NCI-H2081 (cell line): ENCODE measurements at regions not wholly inside any gene's neighbourhood (a gene's known extent, or its start where the extent isn't known, plus 50 kb on each side); places are given as distances from the start of the nearest gene placed in this dataset.

Experiments
- DNase-seq, 2 experiments: peaks; one replicate each; lab custom pipeline; 2025; lab: John Stamatoyannopoulos, UW

DNA sequence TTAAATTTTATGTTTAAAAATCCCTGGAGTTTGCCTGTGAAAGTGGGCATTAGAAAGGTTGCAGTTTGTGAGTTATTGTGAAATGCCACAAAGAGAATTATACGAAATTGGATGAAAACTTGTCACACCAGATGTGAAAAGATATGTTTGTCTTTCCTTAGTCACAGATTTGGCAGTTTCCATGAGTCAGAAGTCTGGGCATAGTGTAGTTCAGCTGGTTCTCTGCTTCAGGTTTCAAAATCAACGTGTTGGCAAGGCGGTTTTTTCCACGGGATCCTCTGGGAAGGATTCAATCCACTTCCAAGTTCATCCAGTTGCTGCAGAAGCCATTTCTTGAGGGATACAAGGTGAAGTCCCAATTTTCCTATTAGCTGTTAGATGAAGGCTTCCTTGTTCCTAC lies 658.0 kb upstream of the CDH2 start:
- DNase-seq: no peak

- no peak for DNase-seq
Measured at GRCh38 chr18:28831908-28832307, 655.0 kb upstream of the CDH2 start.

GRCh38 chr18:28831476-28831875 lies 654.5 kb upstream of the CDH2 start:
- no peak for DNase-seq

- DNase-seq: no peak
Measured at GRCh38 chr18:28826107-28826506, 649.2 kb upstream of the CDH2 start.

DNA sequence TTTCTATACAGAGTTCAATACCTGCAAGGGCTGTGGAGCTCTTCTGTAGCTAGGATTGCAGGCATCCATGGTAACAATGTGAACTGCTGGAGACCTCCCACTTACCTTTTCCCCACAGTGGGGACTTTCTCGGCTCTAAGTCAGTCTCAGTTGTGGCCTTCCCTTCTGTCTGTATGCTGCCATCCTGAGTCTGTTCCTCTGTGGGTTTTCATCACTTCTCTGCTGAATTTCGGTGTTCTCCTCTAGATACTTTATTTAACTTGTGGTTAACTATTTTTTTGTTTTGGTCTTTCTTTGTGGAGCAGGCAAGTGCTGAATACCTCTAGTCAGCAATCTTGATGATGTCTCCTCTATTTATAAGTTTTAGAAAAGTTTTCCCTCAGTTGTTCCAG lies 647.2 kb upstream of the CDH2 start:
- no peak for DNase-seq

DNA sequence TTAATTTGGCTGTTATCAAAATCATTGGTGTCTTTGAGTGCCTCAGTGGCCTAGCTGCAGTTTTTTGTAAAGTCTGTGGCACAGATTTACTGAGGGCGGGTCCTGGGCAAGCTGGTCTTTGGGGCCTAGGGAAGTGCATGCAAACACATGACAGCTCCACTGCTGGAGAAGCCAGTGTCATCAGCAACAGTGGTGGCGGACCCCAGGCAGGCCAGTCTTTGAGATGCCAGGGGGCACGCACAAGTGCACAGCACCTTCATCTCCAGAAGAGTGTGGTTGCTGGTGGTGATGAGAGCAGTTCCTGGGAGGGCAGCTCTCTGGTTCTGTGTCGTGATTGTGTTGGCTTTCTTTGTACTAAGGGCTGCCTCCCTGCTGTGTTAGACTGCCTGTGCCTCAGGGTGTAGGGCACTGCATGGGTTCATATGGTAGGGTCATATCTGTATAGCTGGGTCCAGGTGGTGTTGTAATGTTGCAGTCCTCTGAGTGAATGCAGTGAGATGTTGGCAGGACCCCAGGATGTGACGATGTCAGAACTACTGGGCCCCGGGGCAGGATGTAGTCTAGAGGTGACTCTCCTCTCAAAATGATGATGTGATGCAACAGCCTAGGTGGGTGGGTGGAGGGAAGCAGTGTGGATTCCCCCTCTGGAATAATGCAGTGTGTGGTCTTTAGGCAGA lies 646.7 kb upstream of the CDH2 start:
- DNase-seq: no peak

- no peak for DNase-seq
Measured at GRCh38 chr18:28820353-28820752, 643.4 kb upstream of the CDH2 start.

- no peak for DNase-seq
Measured at GRCh38 chr18:28816155-28816554, 639.2 kb upstream of the CDH2 start.

- no peak for DNase-seq
Measured at GRCh38 chr18:28814365-28814764, 637.4 kb upstream of the CDH2 start.

- no peak for DNase-seq
Measured at GRCh38 chr18:28808373-28808772, 631.4 kb upstream of the CDH2 start.

- DNase-seq: no peak
Measured at GRCh38 chr18:28805491-28805890, 628.6 kb upstream of the CDH2 start.

GRCh38 chr18:28804512-28805202 lies 627.7 kb upstream of the CDH2 start:
- DNase-seq: no peak

DNA sequence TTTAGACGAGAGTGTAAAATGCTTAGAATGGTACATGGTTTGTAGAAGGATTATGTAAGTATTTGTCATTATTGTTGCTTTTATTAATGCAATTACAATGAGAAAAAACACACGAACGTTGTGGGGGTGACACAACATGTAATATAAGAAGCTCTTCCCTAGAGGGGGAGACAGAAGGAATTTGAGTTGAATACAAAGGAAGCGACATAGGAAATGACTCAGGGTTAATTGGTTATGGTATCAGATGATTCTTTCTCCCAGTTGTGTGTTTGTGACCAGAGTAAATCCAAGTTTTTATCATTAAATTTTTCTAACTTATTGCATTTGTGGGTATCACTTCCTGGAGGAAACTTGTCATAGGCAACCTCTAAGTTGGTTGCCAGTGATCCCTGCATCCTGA lies 625.6 kb upstream of the CDH2 start:
- DNase-seq: no peak

- DNase-seq: no peak
Measured at GRCh38 chr18:28801876-28802275, 624.9 kb upstream of the CDH2 start.

DNA sequence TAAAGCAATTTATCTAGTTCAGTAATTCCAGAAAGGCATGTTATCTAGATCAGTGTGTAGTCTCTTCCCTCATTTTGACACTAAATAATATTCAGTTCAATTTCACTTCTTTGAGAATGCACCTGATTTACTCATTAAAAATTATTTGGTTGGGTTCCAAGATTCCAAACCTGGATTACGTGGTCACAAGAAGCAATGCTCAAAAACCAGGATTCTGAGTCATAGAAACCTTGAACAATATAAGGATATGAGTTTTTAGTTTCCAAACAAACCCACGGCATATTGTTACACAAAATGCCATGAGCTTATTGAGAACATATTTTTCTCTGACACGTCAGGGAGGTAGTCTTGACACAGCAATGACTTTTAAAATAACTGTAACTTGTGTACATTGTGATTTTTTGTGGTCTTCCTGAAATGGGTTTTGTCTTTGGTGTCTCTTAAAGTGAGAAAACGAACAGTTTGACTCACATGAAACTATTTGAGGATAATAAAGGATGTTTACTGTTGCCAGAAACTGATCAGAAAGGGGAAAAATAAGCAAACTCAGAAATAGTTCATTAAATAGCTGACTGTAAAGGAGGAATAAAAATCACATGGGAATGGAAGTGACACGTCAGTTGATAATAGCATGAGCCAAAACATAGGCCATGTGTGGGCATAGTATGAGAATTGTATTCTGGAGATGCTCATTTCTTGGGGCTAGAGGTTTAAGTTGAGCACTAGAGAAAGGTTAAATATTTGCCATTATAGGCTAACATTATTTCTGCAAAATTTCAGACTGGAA lies 617.7 kb upstream of the CDH2 start:
- DNase-seq: no peak

DNA sequence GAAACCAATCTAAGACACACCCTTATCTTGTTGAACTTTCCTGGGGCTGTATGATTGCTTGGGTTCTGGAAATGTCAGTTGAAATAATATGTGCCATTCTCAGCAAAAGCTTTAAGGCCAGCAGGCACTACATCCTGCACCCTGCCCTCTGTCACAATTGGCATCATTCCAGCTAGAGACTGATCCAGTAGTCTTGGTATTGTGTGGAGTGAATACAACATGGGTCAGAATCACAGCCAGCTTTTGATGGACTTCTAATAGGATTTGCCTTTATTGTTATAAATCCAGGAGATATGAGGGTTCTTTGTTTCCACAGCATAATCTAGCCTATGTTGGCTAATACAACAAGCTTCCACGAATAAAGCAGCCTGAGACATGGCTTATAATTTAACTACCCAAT lies 617.0 kb upstream of the CDH2 start:
- DNase-seq: peak in 1 of 2 experiments; percentile 8

DNA sequence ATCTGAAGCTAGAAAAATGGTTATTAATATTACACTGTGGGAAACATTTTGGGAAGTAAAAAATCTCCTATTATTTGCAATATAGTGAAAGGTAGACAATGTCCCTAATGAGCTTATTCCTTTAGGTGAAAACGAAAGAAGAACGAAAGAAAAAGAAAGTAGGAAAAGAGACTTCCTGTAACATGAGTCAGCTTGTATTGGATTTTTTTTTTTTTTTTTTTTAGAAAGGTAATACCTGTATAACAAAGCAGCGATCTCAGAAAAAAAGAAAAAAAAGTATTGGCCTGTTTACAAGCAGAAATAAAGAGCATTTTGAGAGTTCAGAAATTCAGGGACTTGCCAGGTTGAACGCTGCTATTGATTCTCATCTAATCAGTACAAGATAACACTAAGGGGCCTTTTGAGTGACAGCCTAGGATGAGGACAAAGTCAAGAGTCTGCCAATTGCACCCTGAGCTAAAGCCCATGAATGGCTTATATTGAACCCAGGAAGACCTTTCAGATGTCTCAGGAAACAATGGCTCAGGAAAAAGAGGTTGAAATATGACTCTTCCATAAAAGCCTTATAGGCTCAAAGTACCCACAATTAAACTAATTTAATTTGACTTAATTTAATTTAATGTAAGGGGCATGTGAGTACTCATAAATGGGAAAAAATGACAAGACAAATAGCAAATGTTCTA lies 615.6 kb upstream of the CDH2 start:
- no peak for DNase-seq

DNA sequence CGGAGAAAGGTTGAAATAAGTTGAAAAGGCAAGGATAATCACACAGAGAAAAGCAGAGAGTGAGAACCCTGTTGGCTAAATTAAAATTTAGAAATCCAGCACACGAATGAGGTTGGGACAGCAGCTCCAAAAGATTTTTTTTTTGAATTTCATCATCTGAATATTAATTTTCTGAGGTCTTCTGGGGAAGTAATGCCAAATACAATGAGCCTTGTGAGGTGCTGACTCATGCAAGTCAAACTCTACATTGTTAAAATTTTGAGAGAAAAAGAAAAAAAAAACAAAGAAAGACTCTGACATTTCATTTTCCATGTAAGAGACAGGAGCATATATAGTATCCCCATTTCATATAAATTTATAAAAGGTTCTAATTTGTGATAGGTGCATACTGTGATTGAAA lies 614.2 kb upstream of the CDH2 start:
- no peak for DNase-seq

DNA sequence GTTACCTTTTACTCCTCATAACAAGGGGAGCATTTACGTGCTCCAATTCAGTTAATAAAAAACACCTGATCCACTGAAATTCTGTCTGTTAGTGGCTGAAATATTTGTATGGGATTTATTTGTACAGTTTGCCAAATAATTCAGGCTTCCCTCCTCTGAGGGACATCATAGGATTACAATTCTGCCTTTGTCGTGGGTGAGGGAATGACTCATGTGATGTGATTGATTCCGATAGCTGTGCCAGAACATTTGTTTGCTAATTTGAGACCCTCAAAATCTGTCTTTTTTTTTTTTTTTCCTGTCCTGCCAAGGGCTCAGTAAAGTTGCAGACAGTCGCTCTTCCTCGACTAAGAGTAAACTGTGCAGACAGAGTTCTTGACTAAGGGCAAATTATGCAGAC lies 612.6 kb upstream of the CDH2 start:
- DNase-seq: no peak

- DNase-seq: no peak
Measured at GRCh38 chr18:28786926-28787325, 610.0 kb upstream of the CDH2 start.

DNA sequence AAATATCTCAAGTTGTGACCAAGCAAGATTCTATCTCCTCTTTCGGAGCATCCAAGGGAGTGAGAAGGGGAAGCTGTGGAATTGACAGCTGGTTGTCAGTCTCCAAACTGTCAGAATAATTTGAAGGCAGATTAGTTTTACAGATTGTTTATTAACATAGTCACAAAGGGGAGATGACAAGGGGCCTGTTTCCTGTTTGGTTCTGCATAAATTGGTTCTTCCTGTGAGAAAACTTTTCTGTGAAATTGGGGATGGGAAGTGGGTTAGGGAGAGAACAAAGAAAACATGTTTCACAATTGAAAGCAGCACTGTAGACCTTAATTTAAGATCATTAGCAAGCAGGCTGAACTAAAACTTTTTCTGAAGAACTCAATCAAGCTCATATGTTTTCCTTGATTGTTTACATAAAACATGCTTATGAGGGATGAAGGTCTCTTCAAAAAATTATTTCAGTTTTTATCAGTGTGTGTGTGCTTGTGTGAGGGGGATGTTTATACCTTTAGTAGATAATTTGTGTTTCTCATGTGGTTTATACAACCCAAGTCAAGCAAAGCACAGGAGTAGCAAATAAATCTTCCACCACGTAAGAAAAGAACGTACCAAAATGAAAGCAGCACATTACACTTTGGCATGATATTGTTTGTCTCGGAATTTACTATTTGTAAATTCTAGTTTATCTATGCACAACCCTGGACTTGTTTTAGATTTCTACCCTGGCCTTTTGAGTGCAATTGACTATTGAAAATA lies 604.9 kb upstream of the CDH2 start:
- DNase-seq: no peak

DNA sequence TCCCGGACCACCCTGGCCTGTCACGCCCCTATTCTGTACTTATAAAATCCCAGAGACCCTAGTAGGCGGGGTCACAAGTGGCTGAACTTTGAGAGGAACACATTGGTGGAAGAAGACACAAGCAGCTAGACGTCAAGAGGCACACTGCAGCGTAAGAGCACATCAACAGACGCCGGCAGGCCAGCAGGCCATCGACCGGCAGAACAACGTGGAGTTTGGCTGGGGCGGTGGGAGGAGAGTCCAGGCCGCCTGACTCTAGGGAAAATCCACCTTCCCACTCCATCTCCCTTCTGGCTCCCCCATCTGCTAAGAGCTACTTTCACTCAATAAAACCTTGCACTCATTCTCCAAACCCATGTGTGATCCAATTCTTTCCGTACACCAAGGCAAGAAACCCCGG lies 601.8 kb upstream of the CDH2 start:
- no peak for DNase-seq
